Stomach smooth muscle (tissue), 2 donors: ENCODE measurements at regions not wholly inside any gene's neighbourhood (a gene's known extent, or its start where the extent isn't known, plus 50 kb on each side); places are given as distances from the start of the nearest gene placed in this dataset.

Experiments
- H3K27ac ChIP-seq: one replicate; pipeline ENCODE4 v1.7.0; 2013; ENCODE audit warnings: mild to moderate bottlenecking, low read length, inconsistent platforms
- H3K27me3 ChIP-seq, 2 donors: one replicate each; pipeline ENCODE4 v1.7.0; 2013; ENCODE audit warnings: low read length in 2 of 2; ENCODE audit not compliant: insufficient read depth in 2 of 2, control insufficient read depth in 1 of 2
- H3K36me3 ChIP-seq, 2 donors: one replicate each; pipeline ENCODE4 v1.7.0; 2013; ENCODE audit warnings: low read length in 2 of 2; ENCODE audit not compliant: control insufficient read depth in 2 of 2, insufficient read depth in 2 of 2
- H3K4me1 ChIP-seq: one replicate; pipeline ENCODE4 v1.7.0; 2013; ENCODE audit warnings: low read length; ENCODE audit not compliant: control insufficient read depth, insufficient read depth
- H3K4me3 ChIP-seq, 2 donors: one replicate each; pipeline ENCODE4 v1.7.0; 2013; ENCODE audit warnings: low read length in 2 of 2
- H3K9ac ChIP-seq, 2 donors: one replicate each; pipeline ENCODE4 v1.7.0; 2013; ENCODE audit warnings: low read length in 2 of 2, mild to moderate bottlenecking in 1 of 2
- H3K9me3 ChIP-seq, 2 donors: one replicate each; pipeline ENCODE4 v1.7.0; 2013; ENCODE audit warnings: low read length in 2 of 2; ENCODE audit not compliant: control insufficient read depth in 2 of 2
- donor health status: healthy.
- donor health status: Pancreatic carcinoma.

GRCh38 chr16:54454616-54455015 is 168.0 kb upstream of the IRX3 start:
- H3K9ac ChIP-seq = no peak overlapping the region

DNA sequence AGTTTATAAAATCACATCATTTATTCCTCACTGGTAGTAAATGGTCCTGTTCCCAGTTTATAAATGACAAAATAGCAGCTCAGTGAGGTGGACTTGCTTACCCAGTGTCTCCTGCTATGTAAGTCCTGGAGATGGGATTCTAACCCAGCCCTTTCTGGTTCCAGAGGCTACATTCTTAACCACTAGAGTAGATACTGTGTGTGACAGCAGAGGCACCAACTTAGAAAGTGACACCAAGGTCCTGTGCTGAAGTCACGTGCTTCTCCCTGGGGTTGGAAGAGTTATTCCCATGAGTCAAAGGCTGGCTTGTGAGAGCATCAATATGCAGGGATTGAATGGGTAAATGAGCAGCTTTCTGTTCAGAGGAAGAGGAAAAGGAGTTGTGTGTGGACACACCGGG is 167.3 kb upstream of the IRX3 start:
- Histone ChIP-seq H3K27ac (no peak overlapping the region), H3K9me3 (no peaks in the 10 kb centered on the region)

More at GRCh38 chr16:54454616-54455015, 168.0 kb upstream of the IRX3 start:
- Histone ChIP-seq H3K36me3 (no peaks in the 10 kb centered on the region), H3K27me3 (peaks cover 2 to 12% of the 10 kb centered on the region in 2 donors), H3K9me3 (no peaks in the 10 kb centered on the region), H3K4me1 (no peaks in the 10 kb centered on the region), H3K27ac (no peak overlapping the region), H3K4me3 (no peak overlapping the region)

DNA sequence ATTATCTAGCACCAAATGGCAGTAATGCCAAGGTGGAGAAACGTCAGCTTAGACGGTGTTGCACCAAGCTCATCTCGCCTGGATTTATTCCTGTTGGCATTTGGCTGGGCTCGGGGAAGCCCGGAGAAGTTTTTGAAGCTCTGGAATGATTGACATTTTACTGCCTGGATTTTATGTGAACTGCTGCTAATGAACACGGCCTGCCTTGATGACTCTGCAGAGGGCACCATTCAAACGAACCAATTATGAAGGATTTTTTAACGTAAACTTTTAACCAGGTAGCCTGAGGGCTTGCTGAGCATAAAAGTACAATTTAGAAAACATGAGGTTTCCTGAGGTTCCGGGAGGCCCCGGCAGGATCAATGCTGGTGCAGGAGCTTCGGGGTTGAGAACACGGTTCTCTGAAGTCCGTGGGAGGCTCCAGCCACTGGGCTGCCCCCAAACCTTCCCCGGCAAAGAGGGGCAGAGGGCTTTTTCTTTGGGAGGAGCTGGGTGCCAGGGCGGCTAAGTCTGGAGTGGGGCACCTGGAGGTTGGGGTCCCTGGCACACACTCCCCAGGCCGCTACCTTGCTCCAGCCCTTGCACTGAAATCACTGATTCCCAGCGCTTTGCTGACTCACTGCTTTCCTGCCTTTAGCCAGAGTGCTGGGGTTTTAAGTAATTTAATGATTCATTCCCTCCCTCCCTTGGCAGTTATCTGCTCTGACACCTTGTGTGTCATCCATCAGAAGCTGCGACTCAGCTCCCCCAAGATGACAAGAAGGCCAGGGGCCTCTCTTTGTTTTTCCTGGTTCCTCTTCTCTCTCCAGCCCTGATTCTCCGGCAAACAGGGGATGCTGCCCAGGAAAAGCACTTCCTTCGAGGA is 161.2 kb upstream of the IRX3 start:
- Histone ChIP-seq H3K9me3 (peaks cover 3 to 7% of the 10 kb centered on the region in 2 donors), H3K36me3 (no peaks in the 10 kb centered on the region), H3K4me1 (no peaks in the 10 kb centered on the region), H3K27me3 (no peaks in the 10 kb centered on the region), H3K4me3 (no peak overlapping the region), H3K9ac (no peak overlapping the region), H3K27ac (no peak overlapping the region)

More for the DNA sequence above, 167.3 kb upstream of the IRX3 start:
- Histone ChIP-seq H3K36me3 (no peaks in the 10 kb centered on the region), H3K9ac (no peak overlapping the region), H3K27me3 (peaks cover 2 to 12% of the 10 kb centered on the region in 2 donors), H3K4me3 (no peak overlapping the region), H3K4me1 (no peaks in the 10 kb centered on the region)

GRCh38 chr16:54446639-54447038 is 160.1 kb upstream of the IRX3 start:
- H3K27ac ChIP-seq = no peak overlapping the region
- H3K4me1 ChIP-seq = no peaks in the 10 kb centered on the region
- no peak overlapping the region for H3K9ac ChIP-seq
- H3K36me3 ChIP-seq = no peaks in the 10 kb centered on the region
- H3K27me3 ChIP-seq = no peaks in the 10 kb centered on the region
- no peak overlapping the region for H3K4me3 ChIP-seq
- H3K9me3 ChIP-seq = peaks cover 3 to 7% of the 10 kb centered on the region in 2 donors

- Histone ChIP-seq H3K27me3 (no peaks in the 10 kb centered on the region), H3K4me1 (no peaks in the 10 kb centered on the region), H3K27ac (no peak overlapping the region), H3K9me3 (peaks cover 3 to 7% of the 10 kb centered on the region in 2 donors), H3K9ac (no peak overlapping the region), H3K36me3 (no peaks in the 10 kb centered on the region), H3K4me3 (no peak overlapping the region)
These were observed 158.4 kb upstream of the IRX3 start for GRCh38 chr16:54444851-54445458.

- no peaks in the 10 kb centered on the region for H3K4me1 ChIP-seq
- H3K27me3 ChIP-seq = no peaks in the 10 kb centered on the region
- no peak overlapping the region for H3K27ac ChIP-seq
These were observed 157.3 kb upstream of the IRX3 start for GRCh38 chr16:54443839-54444238.

DNA sequence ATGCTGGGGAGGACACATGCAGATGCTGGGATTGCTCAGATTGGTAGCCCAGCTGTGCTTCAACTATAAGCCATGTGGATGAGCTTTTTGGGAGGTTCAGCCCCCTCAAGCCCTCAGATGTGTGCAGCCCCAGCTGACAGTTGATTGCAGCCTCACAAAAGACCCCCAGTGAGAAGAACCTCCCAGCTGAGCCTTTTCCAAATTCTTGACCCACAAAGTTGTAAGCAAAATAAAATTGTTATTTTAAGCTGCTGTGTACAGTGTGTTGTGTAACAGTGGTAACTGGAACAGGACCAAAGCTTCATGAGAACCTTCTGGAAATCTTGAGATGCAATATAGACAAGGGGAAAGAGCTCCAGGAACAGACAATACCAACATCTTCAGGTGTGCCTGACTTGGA is 156.8 kb upstream of the IRX3 start:
- no peak overlapping the region for H3K4me3 ChIP-seq
- H3K27ac ChIP-seq = no peak overlapping the region
- H3K9me3 ChIP-seq = peaks cover 3 to 10% of the 10 kb centered on the region in 2 donors

More at GRCh38 chr16:54443839-54444238, 157.3 kb upstream of the IRX3 start:
- Histone ChIP-seq H3K4me3 (no peak overlapping the region), H3K36me3 (no peaks in the 10 kb centered on the region), H3K9ac (no peak overlapping the region), H3K9me3 (peaks cover 3 to 7% of the 10 kb centered on the region in 2 donors)

GRCh38 chr16:54442864-54443263 is 156.3 kb upstream of the IRX3 start:
- Histone ChIP-seq H3K27ac (no peak overlapping the region), H3K27me3 (no peaks in the 10 kb centered on the region), H3K4me3 (no peak overlapping the region), H3K9ac (no peak overlapping the region), H3K9me3 (peaks cover 3 to 10% of the 10 kb centered on the region in 2 donors), H3K4me1 (no peaks in the 10 kb centered on the region), H3K36me3 (no peaks in the 10 kb centered on the region)

More for the DNA sequence above, 156.8 kb upstream of the IRX3 start:
- no peaks in the 10 kb centered on the region for H3K4me1 ChIP-seq
- H3K27me3 ChIP-seq = no peaks in the 10 kb centered on the region
- H3K9ac ChIP-seq = no peak overlapping the region
- no peaks in the 10 kb centered on the region for H3K36me3 ChIP-seq

- Histone ChIP-seq H3K36me3 (no peaks in the 10 kb centered on the region), H3K27ac (no peak overlapping the region), H3K4me1 (no peaks in the 10 kb centered on the region), H3K9me3 (peaks cover 11 to 12% of the 10 kb centered on the region in 2 donors), H3K27me3 (peaks cover 3 to 4% of the 10 kb centered on the region in 2 donors), H3K4me3 (no peak overlapping the region), H3K9ac (no peak overlapping the region)
These were observed 151.9 kb upstream of the IRX3 start for GRCh38 chr16:54438469-54438868.

GRCh38 chr16:54437921-54438320 is 151.3 kb upstream of the IRX3 start:
- H3K9me3 ChIP-seq = peaks cover 9 to 11% of the 10 kb centered on the region in 2 donors
- H3K27me3 ChIP-seq = peaks cover 3 to 4% of the 10 kb centered on the region in 2 donors
- no peak overlapping the region for H3K9ac ChIP-seq
- H3K27ac ChIP-seq = no peak overlapping the region
- no peak overlapping the region for H3K4me3 ChIP-seq
- no peaks in the 10 kb centered on the region for H3K4me1 ChIP-seq
- no peaks in the 10 kb centered on the region for H3K36me3 ChIP-seq

- Histone ChIP-seq H3K4me3 (no peak overlapping the region), H3K27ac (no peak overlapping the region), H3K27me3 (peaks cover 4 to 5% of the 10 kb centered on the region in 2 donors), H3K9me3 (peaks cover 8 to 11% of the 10 kb centered on the region in 2 donors), H3K36me3 (no peaks in the 10 kb centered on the region), H3K4me1 (no peaks in the 10 kb centered on the region), H3K9ac (no peak overlapping the region)
These were observed 150.8 kb upstream of the IRX3 start for GRCh38 chr16:54437401-54437800.
